SIG-M5 treated with dmso at 0.1 percent for 504 hours (cell line): ENCODE measurements at regions not wholly inside any gene's neighbourhood (a gene's known extent, or its start where the extent isn't known, plus 50 kb on each side); places are given as distances from the start of the nearest gene placed in this dataset.
"Not testable (repeated sequence)": the region's sequence is repeated elsewhere in the genome, so short reads cannot be mapped to it uniquely, and the experiment has no call there.

ENCODE experiments used
- DNase-seq: peaks from one replicate; lab custom pipeline; 2025; ENCODE audit not compliant: unreplicated experiment; lab: John Stamatoyannopoulos, UW

DNA sequence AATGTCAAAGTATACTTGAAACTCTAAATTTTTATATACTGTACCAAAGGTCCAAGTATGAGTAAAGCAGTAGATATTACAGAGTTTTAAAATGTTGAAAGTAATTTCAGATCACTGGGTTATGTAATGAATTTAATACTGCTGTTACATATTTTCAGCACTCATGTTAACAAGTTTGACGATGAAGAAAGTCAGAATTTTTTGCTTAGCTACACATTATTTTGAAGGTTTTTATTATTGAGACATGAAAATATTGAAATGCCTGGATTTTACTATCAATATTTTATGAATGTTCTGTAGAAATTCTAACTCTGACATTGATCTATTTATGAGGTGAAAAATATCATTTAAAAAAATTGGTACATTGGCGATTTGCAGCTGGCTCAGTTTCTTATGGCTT lies 1030.3 kb downstream of the FSCB start:
- DNase-seq, result no peak

DNA sequence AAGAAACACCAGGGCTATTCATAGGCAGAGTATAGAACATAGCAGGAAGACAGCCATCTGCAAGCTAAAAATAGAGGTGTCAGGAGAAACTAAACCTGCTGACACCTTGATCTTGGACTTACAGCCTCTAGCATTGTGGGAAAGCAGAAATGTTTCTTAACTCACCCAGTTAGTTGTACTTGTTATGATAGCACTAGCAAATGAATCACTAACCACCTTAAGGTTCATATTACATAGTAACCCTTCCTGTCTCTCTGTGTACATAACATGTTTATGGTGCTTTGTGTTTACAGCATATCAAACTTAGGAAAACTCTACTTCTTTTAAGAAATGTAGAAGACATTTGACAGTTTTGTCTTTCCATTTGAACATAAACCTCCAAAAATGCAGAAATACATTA lies 1031.3 kb downstream of the FSCB start:
- DNase-seq, result no peak

DNA sequence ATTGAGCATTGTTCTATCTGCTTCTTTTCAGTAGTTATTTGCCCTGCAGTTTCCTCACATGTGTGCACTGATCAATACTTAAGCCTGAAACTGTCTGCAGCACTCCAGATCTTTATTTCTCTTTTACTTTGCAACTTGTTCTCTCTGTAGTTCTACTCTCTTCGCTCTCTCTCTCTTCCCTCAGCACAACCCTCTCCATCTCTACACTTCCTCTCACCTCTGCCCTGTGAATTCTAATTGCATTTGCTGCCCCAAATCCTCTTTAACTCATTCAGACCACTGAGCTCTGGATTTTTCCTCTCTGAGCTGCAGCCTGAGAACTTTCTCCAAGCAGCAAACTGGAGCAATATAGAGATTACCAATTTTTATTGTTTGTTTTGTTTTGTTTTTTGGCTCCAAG lies 1035.5 kb downstream of the FSCB start:
- no peak for DNase-seq

DNA sequence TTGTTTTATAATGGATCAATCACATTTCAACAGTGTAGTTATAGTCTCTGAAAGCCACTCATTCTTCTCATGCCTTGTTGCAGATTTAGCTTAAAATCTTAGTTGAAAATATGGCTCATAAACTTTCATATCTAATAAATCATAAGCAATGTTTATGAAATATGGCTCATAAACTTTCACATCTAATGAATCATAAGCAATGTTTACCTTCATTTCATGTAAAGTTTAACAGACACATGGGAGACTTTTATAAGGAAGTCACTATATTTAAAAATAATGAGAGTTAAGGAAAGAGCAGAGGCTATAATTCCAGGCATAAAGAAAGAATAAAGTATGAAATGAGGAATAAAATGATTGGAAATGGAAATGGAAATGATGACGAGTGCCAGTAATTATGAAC lies 1042.1 kb downstream of the FSCB start:
- peak; percentile 6 for DNase-seq

DNA sequence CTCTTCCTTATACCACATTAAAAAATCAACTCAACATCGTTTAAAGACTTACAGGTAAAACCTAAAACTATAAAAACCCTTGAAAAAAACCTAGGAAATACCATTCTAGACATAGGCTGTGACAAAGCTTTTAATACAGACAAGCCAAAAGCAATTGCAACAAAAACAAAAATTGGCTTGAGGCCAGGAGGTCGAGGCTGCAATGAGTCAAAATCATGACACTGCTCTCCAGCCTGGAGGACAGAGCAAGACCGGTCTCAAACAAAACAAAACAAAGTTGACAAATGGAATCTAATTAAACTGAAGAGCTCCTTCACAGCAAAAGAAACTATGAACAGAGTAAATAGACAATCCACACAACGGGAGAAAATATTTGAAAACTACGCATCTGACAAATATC lies 1057.8 kb downstream of the FSCB start:
- peak; percentile 17 for DNase-seq

DNA sequence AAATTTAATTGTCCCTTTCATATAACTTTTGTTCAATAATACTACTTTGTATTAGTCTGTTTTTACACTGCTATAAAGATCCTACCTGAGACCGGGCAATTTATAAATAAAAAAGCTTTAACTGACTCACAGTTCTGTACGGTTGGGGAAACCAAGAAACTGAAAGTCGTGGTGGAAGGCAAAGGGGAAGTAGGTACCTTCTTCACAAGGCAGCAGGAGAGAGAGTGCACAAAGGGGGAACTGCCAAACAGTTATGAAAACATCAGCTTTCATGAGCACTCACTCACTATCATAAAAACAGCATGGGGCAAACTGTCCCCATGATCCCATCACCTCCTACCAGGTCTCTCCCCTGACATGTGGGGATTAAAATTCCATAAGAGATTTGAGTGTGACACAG lies 1069.0 kb downstream of the FSCB start:
- DNase-seq, result peak; percentile 58

DNA sequence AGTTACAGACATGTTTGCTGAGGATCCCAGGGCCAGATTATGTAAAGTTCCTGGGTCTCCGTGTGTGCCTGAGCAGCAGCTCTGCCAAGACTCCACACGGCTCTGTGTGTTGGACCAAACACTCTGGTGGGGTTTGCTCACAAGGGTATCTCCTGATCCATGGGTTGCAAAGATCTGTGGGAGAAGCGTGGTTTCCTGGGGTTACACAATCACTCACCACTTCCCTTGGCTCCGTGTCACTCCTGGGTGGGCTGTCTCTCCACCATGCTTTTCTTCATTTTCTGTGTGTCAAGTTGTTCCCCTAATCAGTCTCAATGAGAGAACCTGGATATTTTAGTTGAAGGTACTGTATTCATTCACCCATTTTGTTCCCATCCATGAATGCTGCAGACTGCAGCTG lies 1088.8 kb downstream of the FSCB start:
- peak; percentile 25 for DNase-seq

DNA sequence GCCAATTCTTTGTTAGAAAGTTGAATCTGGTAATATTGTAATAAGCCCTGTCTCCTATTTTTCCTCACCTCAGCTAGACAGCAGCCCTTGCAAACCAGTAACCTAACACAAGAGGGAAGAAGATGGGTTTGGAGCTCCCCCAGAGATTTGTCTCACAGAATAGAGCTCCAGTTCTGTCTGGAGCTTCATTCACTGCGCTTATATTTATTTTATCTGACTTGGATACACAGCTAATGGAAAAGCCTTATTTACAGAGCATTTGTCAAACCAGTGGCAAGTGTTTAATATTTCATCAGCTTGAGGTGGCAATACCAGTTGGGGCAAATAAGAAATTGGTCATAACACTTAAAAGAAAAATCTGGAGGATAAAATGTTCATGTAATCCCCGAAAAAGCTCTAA lies 1094.0 kb downstream of the FSCB start:
- DNase-seq, result no peak

DNA sequence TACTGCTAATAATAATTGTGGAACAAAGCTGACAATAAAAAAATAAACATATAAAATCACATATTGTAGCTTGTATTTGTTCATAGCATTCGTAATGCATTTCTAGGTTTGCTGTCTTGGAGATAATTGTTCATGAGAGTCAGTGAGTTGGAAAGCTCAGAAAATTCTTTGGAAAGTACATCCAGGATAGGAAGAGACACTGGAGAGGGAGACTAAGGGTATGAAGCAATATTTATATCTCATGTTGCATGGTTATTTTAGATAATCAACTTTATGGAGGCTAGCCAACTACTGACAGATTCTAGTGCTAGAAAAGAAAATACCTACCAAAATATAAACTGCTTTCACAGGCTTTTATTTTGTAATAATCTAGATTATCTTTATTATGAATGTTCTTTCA lies 1095.2 kb downstream of the FSCB start:
- no peak for DNase-seq

DNA sequence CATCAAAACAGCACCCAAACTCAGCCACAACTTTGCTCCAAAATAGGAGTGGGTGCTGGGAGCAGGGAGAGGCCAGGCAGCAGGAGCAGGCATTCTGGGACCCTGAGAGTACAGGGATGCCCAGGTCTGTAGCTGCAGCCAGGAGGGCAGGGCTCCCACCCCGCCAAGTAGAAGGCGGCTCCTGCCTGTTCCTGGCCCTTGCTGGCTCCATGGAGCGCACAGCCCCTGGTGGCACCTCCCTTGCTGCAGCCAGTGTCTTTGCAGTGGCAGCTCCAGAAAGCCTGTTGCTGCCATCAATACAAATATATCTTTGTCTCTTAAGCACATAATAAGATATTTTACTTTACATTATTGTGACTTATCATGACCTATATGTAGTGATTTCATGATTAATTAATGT lies 1096.5 kb downstream of the FSCB start:
- DNase-seq, result no peak

DNA sequence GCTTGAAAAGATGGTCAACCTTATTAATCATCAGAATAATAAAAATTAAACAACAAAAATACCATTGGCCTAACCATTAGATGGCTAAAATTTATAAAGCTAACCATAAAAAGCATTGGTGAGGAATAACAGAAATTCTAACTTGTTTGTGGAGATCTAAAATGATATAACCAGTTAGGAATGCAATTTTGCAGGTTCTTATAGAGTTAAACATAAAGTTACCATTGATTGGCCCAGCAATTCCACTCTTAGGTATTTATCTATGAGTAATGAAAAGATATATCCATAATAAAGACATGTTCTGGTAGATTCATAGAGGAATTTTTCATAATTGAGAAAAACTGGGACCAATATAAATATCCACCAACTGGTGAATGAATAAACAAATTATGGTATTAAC lies 1098.6 kb downstream of the FSCB start:
- DNase-seq, result no peak

DNA sequence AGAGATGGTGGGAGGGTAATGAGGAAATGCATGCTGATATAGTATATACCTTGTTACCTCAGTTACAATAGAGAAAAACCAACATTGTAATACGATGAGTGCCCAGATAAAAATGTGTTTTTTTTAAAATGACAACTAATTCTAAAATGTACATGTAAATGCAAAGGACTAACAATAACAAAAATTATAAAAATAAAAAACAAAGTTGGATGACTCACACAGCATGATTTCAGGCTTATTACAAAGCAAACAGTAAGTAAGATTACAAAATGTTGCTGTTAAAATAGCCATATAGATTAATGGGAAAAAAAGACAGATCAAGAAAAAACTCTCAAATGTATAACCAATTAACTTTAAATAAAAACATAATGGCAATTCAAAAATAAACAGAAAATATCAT lies 1099.4 kb downstream of the FSCB start:
- no peak for DNase-seq

DNA sequence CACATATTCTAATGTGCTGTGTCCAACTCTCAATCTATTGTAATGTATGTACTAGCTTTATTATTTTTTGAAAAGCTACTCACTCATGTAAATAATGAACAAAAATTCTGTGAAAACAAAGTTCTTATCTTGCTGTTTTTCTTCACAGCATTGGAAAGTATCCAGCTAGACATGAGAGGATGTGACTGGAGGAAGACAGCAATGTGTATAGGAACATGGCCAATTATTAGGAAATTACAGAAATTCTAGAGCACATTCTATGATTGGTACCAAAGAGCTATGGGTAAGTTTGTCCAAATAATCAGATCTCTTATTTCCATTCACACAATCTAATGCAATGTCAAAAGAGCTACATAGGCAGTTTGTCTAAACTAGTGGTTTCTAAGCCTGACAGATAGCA lies 1100.2 kb downstream of the FSCB start:
- DNase-seq, result no peak

DNA sequence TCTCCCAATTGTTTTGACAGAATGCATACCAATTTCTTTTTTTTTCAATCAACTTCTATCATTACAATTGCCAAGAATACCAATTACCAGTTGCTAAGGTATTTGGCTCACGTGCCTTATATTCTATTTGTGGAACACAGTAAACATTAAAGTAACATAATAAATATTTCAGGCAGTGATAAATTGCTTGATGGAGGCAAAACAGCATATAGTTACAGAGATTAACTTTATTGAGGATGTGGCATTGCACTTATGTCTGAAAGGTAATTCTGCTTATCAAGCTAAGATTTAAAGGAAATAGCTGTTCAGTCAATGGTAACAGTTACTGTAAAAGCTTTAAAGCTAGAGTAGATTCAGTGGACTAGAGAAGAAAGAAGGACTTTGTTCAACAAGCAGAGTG lies 1107.8 kb downstream of the FSCB start:
- DNase-seq, result no peak

DNA sequence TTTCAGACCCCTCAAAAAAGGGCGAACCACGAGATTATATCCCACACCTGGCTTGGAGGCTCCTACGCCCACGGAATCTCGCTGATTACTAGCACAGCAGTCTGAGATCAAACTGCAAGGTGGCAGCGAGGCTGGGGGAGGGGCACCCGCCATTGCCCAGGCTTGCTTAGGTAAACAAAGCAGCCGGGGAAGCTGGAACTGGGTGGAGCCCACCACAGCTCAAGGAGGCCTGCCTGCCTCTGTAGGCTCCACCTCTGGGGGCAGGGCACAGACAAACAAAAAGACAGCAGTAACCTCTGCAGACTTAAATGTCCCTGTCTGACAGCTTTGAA lies 1136.6 kb downstream of the FSCB start:
- DNase-seq, result not testable (repeated sequence)

DNA sequence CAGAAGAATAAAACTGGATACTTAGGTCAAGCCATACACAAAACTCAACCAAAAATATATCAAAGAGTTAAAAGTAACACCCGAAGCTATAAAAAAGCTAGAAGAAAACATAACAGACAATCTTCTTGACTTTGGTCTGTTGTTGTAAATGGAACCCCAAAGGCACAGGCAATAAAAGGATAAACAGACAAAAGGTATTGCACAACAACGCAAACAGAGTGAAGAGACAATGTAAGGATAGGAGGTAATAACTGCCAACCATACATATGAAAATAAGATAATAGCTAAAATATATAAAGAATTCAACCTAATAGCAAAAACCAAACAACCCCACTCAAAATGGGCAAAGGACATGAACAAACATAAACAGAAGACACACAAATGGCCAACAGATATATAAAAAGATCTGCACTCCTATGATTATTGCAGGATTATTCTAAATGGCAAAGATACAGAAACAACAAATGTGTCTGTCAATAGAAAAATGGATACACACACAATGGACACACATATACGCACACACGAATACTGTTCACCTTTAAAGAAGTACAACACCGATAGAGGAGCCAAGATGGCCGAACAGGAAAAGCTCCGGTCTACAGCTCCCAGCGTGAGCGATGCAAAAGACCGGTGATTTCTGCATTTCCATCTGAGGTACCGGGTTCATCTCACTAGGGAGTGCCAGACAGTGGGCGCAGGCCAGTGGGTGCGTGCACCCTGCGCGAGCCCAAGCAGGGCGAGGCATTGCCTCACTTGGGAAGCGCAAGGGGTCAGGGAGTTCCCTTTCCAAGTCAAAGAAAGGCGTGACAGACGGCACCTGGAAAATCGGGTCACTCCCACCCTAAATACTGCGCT lies 1137.1 kb downstream of the FSCB start:
- DNase-seq, result no peak

DNA sequence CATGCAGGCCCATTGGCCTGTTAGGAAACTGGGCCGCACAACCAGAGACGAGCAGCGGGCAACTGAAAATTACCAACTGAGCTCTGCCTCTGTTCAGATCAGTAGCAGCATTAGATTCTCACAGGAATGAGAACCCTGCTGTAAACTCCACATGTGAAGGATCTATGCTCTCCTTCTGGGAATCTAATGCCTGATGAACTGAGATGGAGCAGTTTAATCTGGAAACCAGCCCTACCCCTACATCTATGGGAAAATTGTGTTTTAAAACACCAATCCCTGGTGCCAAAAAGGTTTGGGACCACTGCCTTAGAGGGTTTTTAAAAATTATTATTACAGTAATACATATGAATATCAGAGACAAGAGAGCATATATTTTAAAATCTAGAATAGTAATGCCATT lies 1144.5 kb downstream of the FSCB start:
- no peak for DNase-seq

DNA sequence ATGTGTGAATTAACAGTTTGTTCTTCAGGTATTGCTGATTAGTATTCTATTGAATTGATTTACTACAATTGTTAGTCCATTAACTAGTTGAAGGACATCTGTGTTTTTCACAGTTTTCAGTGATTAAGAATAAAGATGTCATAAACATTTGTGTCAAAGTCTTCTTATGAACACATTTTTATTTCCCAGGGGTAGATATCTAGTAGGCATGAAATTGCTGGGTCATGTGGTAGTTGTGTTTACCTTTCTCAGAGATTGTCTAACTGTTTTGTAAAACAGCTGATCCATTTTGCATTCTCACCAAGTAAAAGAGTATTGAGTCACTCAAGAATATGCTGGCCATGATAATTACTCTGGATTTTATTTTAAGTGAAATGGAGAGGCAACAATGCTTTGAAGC lies 1145.3 kb downstream of the FSCB start:
- DNase-seq, result no peak

DNA sequence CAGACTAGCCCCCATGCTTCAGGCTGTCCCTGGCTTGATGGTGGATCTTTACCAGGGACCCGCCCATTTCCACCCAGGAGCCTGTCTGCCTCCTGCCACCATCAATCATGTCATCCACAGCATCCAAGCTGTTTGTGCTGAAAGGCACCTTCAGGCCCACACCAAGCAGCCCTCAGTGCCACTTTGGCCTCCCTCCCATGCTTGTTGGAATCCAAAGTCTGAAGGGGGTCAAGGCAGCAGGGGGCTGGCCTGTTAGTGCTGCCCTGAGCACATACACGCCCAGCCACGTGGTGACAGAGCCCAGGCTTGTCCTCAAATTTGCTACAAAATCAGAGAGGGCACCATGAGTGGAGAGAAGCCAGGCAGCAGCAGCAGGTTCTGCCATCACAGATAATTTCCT lies 1146.8 kb downstream of the FSCB start:
- DNase-seq, result no peak

DNA sequence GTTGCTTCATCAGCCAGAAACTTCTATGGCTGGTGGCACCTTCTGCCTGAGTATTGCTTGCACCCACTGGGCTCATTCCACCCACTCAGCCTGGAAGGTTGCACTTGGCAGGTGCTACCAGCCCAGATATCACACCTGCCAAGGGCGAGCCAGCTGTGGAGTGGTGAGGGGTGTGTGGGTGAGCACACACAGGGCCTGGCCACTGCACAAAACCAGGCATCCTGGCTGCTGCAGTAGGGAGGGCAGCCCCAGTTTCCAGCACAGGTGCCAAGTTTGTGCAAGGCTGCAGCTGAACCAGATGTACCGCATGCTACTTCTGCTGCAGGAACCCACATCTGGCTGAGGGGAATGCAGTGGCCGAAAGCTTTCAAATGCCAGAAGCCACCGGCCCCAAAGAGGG lies 1147.8 kb downstream of the FSCB start:
- no peak for DNase-seq

DNA sequence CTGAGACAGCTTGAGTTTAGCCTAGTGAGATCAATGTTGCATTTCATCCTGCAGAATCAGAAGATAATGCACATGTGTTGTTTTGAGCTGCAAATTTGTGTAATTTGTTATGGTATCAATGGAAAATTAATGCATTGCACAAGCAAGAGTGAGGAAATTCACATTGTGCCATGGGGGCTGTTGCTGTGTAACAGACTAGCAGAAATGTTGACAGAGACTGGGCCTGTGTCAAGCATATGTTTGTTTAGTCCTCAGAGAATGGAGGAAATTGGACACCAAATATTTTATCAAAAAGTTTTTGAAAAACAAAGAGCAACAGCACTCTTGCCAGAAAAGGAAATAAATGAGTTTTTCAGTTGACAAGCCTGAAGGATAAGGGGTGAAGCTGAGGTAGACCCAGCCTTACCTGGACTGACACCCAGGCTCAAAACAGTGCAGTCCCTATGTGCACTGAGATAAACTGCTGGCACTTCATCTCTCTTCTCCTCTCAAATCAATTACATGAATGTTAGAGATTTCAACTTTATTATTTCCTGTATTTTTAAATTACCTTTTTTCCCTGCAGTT lies 1150.0 kb downstream of the FSCB start:
- no peak for DNase-seq

DNA sequence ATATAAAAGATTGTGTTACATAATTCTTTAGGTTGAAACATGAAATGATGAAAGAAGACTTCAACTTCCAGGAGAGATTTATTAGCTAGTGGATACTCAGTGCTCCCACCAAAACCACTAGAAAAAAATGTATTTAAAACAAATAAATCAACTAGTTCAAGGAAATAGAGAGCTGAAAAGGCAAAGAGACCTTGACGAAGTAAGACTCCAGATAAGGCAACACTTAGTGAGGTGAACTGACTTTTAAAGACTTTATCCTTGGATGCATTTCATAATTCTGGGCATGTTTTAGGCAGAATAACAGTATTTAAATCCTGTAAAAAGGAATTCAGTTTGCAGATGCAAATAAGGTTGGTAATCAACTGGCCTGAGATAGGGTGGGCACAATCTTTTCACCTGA lies 1150.7 kb downstream of the FSCB start:
- no peak for DNase-seq

DNA sequence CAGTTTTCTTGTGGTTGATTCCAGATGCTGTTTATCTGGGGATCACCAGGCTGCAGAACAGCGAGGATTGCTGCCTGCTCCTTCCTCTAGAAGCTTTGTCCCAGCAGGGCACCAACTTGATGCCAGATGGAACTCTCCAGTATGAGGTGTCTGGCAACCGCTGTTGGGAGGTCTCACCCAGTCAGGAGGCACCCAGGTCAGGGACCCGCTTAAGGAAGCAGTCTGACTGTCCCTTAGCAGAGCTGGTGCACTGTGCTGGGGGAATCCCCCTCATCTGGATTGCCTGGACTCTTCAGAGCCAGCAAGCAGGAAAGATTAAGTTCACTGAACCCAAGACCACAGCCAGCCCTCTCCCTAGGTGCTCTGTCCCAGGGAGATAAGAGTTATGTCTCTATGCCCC lies 1165.2 kb downstream of the FSCB start:
- DNase-seq, result no peak
